K562 (cell line): ENCODE measurements at regions not wholly inside any gene's neighbourhood (a gene's known extent, or its start where the extent isn't known, plus 50 kb on each side); places are given as distances from the start of the nearest gene placed in this dataset.

Source experiments
- ATAC-seq: fragments of 200-7000 bp; cut with Tn5 transposase; 3 replicates; pipeline ENCODE4 v1.9.1; 2020; ENCODE audit warnings: moderate library complexity
- BruUV-seq: library from RNA; stranded (reverse); fragments of 400-500 nt; replicated peaks from 2 replicates; lab custom pipeline; 2021; lab: Mats Ljungman, UMichigan
- CTCF ChIA-PET: fragments of 300-600 bp; formaldehyde crosslinking; extraction: SDS; loops from one replicate; lab custom pipeline; 2021; ENCODE audit warnings: low intra/inter-chr PET ratio; lab: Yijun Ruan, JAX
- POLR2A ChIA-PET: fragments of 300-600, 350-650 bp; sonication (Branson Sonifier 250); formaldehyde crosslinking; extraction: SDS; loops from one replicate; lab custom pipeline; 2021; ENCODE audit warnings: antibody characterized with exemption, inconsistent platforms; lab: Yijun Ruan, JAX
- DNase-seq, 4 experiments: peaks; one replicate each; pipeline versions ENCODE4 v3.0.0 to v3.0.0-alpha.2; 2011 to 2018; ENCODE audit warnings: low spot score in 3 of 4, mixed read lengths in 3 of 4; ENCODE audit errors: extremely low read depth in 1 of 4
- FAIRE-seq: peaks from 2 replicates; lab custom pipeline; 2011; peaks lifted over from hg19 to GRCh38; lab: Jason Lieb, UNC
- H2AFZ ChIP-seq: 2 replicates; pipeline ENCODE4 v1.6.0; 2011; ENCODE audit warnings: low read depth, low read length, control low read depth, inconsistent platforms
- H3K27ac ChIP-seq: fragments of 200-600 bp; 3 replicates; pipeline ENCODE4 v1.8.0; 2011; ENCODE audit warnings: low read depth, mild to moderate bottlenecking, control low read depth, inconsistent platforms, low read length, moderate library complexity, mixed read lengths; ENCODE audit errors: extremely low read depth
- H3K27me3 ChIP-seq, 2 experiments: fragments of 300-600 bp in 1 of 2; 2 replicates in 1 of 2; 3 replicates in 1 of 2; pipeline versions ENCODE4 v1.6.0 to v1.8.0; 2011; ENCODE audit warnings: inconsistent platforms in 2 of 2, low read length in 2 of 2, mild to moderate bottlenecking in 1 of 2, mixed read lengths in 1 of 2, moderate library complexity in 1 of 2; ENCODE audit not compliant: control insufficient read depth in 2 of 2, insufficient read depth in 2 of 2
- H3K36me3 ChIP-seq: fragments of 300-600 bp; 3 replicates; pipeline ENCODE4 v1.8.0; 2011; ENCODE audit warnings: mild to moderate bottlenecking, low read length, inconsistent platforms; ENCODE audit not compliant: control insufficient read depth, insufficient read depth
- H3K4me1 ChIP-seq, 2 experiments: fragments of 200-600 bp in 1 of 2; replicated peaks in 1 of 2; 2 replicates in 1 of 2; 3 replicates in 1 of 2; pipeline versions ENCODE4 v1.5.1 to v1.8.0; 2011; ENCODE audit warnings: inconsistent platforms in 2 of 2, low read length in 2 of 2, mild to moderate bottlenecking in 1 of 2, mixed read lengths in 1 of 2, moderate library complexity in 1 of 2; ENCODE audit not compliant: control insufficient read depth in 2 of 2, insufficient read depth in 2 of 2
- H3K4me2 ChIP-seq: 2 replicates; pipeline ENCODE4 v1.6.1; 2011; ENCODE audit warnings: low read length, control low read depth, inconsistent platforms, mixed read lengths; ENCODE audit not compliant: insufficient read depth
- H3K4me3 ChIP-seq: fragments of 200-600 bp; sonication (generic), shearing (Covaris generic); 2 replicates; pipeline ENCODE4 v1.5.1; 2016; ENCODE audit warnings: control low read depth, inconsistent platforms
- H3K79me2 ChIP-seq: fragments of 200-600 bp; 3 replicates; pipeline ENCODE4 v1.8.0; 2011; ENCODE audit warnings: low read length, inconsistent platforms; ENCODE audit not compliant: control insufficient read depth, insufficient read depth
- H3K9ac ChIP-seq, 2 experiments: 2 replicates each; pipeline versions ENCODE4 v1.6.0 to v1.6.1; 2011; ENCODE audit warnings: low read depth in 2 of 2, low read length in 2 of 2, control low read depth in 1 of 2, inconsistent platforms in 1 of 2, mild to moderate bottlenecking in 1 of 2, mixed read lengths in 1 of 2; ENCODE audit not compliant: insufficient read depth in 1 of 2
- H3K9me1 ChIP-seq: one replicate; pipeline ENCODE4 v1.6.0; 2011; ENCODE audit warnings: inconsistent platforms, mild to moderate bottlenecking, low read length, moderate library complexity; ENCODE audit not compliant: control insufficient read depth, insufficient read depth
- H3K9me3 ChIP-seq: replicated peaks from 2 replicates; pipeline ENCODE4 v1.5.1; 2011; ENCODE audit warnings: low read depth, low read length, inconsistent platforms; ENCODE audit not compliant: control insufficient read depth, insufficient read depth
- H4K20me1 ChIP-seq: replicated peaks from 2 replicates; pipeline ENCODE4 v1.6.1; 2011; ENCODE audit warnings: low read length, inconsistent platforms, mixed read lengths; ENCODE audit not compliant: control insufficient read depth, insufficient read depth
- ARID2 ChIP-seq: fragments of 450-650 bp; IDR thresholded peaks from 2 replicates; pipeline ENCODE4 v1.6.1; 2017; ENCODE audit warnings: antibody characterized with exemption, mild to moderate bottlenecking
- CBX5 ChIP-seq: IDR thresholded peaks from 2 replicates; pipeline ENCODE4 v1.6.1; 2014; ENCODE audit warnings: low read depth, borderline replicate concordance
- CUX1 ChIP-seq: fragments of 200-800 bp; sonication (Bioruptor generic); IDR thresholded peaks from 2 replicates; pipeline ENCODE4 v1.6.1; 2016; ENCODE audit warnings: missing genetic modification characterization, missing compliant biosample characterization
- E2F5 ChIP-seq: sonication (generic); formaldehyde crosslinking; IDR thresholded peaks from 2 replicates; pipeline ENCODE4 v1.8.0; 2022; ENCODE audit warnings: mild to moderate bottlenecking, missing genetic modification reagents
- ETV5 ChIP-seq: sonication (generic); formaldehyde crosslinking; IDR thresholded peaks from 2 replicates; pipeline ENCODE4 v1.4.0; 2020; ENCODE audit warnings: low read depth, mild to moderate bottlenecking, missing genetic modification reagents
- KHSRP ChIP-seq: fragments of 450-650 bp; IDR thresholded peaks from 2 replicates; pipeline ENCODE4 v1.6.1; 2017
- MAZ ChIP-seq, 2 experiments: fragments of 450-650 bp in 1 of 2; sonication (generic) in 1 of 2; formaldehyde crosslinking; IDR thresholded peaks in 1 of 2; conservative IDR thresholded peaks in 1 of 2; 2 replicates each; pipeline versions ENCODE4 v1.4.0 to v1.5.0; 2020; ENCODE audit warnings: mild to moderate bottlenecking in 1 of 2, missing genetic modification reagents in 1 of 2
- MEF2D ChIP-seq: conservative IDR thresholded peaks from 2 replicates; pipeline ENCODE4 v1.6.1; 2016; ENCODE audit warnings: low read depth, missing genetic modification characterization, missing compliant biosample characterization
- MTA3 ChIP-seq: fragments of 450-650 bp; formaldehyde crosslinking; IDR thresholded peaks from 2 replicates; pipeline ENCODE4 v1.6.1; 2017; ENCODE audit warnings: mild to moderate bottlenecking, borderline replicate concordance
- PHF21A ChIP-seq: fragments of 450-650 bp; IDR thresholded peaks from 2 replicates; pipeline ENCODE4 v1.6.1; 2017; ENCODE audit warnings: low read depth, borderline replicate concordance
- TBL1XR1 ChIP-seq, 2 experiments: IDR thresholded peaks; 2 replicates each; pipeline ENCODE4 v1.6.1; 2012; ENCODE audit warnings: improper control_type of control experiment in 2 of 2, low read length in 2 of 2, mild to moderate bottlenecking in 1 of 2
- USF1 ChIP-seq: sonication (generic); formaldehyde crosslinking; IDR thresholded peaks from 2 replicates; pipeline ENCODE4 v1.9.0; 2022; ENCODE audit warnings: mild to moderate bottlenecking, missing genetic modification reagents
- XRCC3 ChIP-seq: fragments of 450-650 bp; IDR thresholded peaks from 2 replicates; pipeline ENCODE4 v1.6.1; 2017; ENCODE audit warnings: mild to moderate bottlenecking, moderate library complexity
- ZNF121 ChIP-seq: sonication (generic); formaldehyde crosslinking; conservative IDR thresholded peaks from 2 replicates; pipeline ENCODE4 v1.8.0; 2022; ENCODE audit warnings: missing genetic modification reagents
- WGBS: fragments of 100-300 bp; shearing (Covaris generic); methylation state at CpG from one replicate; pipeline ENCODE4 v1.1.6; 2016; ENCODE audit warnings: low coverage, mixed read lengths; ENCODE audit not compliant: insufficient coverage; ENCODE audit errors: missing lambda C conversion rate; 5-methylcytosine and 5-hydroxymethylcytosine counted together
- in situ Hi-C: fragments of 300-500 bp; cut with MboI; formaldehyde crosslinking; loops from 4 replicates; pipeline ENCODE4 v1.15.0; 2018; ENCODE audit warnings: inconsistent platforms, mixed read lengths
- intact Hi-C: fragments of 100-400 bp; cut with micrococcal nuclease; formaldehyde crosslinking; loops from 2 replicates; pipeline ENCODE4 v1.14.2; 2022

GRCh38 chr11:112369374-112369773, 108.7 kb upstream of the PLET1 start:
- intact Hi-C loops, result no loop called here
- Histone ChIP-seq H3K9me3 (no peaks in the 10 kb centered on the region), H3K27ac (no peak overlapping the region), H3K4me3 (no peak overlapping the region), H3K27me3 (peaks cover under 1 to 22% of the 10 kb centered on the region in 2 experiments; a peak in 4 of 5 replicates), H3K36me3 (no peaks in the 10 kb centered on the region), H3K9me1 (no peaks in the 10 kb centered on the region), H3K9ac (no peak overlapping the region), H3K79me2 (no peaks in the 10 kb centered on the region), H3K4me2 (no peak overlapping the region), H3K4me1 (peaks cover 0 to 5% of the 10 kb centered on the region in 2 experiments; a peak in 1 of 5 replicates), H4K20me1 (no peaks in the 10 kb centered on the region; the same call in 1 of the 2 replicates), H2AFZ (no peak overlapping the region)
- ChIA-PET CTCF (no interaction called here), POLR2A (interaction anchor here (0.7 kb wide), 1 partner anchor 13 kb away, joined by 3 read pairs; no protein-coding TSS in a partner anchor)
- in situ Hi-C loops, result no loop called here
- ATAC-seq, result no peak
- DNase-seq, result no peak
- TF ChIP-seq PHF21A (no peak), ZNF121 (no peak), CUX1 (no peak), KHSRP (no peak), XRCC3 (no peak), USF1 (CRISPR knock-in tag) (no peak), MAZ (CRISPR knock-in tag; conservative IDR thresholded peaks at IDR 0.05 in 1 of 2, IDR thresholded peaks at IDR 0.05 in 1 of 2) (no peak), CBX5 (no peak), MEF2D (tag) (no peak), TBL1XR1 (IDR thresholded peaks at IDR 0.05; ENCODE audit: low read length in 2 of 2) (no peak), E2F5 (CRISPR knock-in tag) (no peak), ARID2 (no peak), MTA3 (no peak), ETV5 (CRISPR knock-in tag) (no peak)
- no TSS peak for BruUV-seq
- 0% methylated on average over 1 of the region's 1 CpG for WGBS
- FAIRE-seq, result no peak
